HFFc6 (cell line): ENCODE measurements at regions not wholly inside any gene's neighbourhood (a gene's known extent, or its start where the extent isn't known, plus 50 kb on each side); places are given as distances from the start of the nearest gene placed in this dataset.

Experiments used
- DNase-seq: peaks from one replicate; pipeline ENCODE4 v3.0.0-alpha.2; 2018
- H3K27ac Mint-ChIP-seq: 2 replicates; pipeline ENCODE4 v1.8.0; 2020; ENCODE audit warnings: mild to moderate bottlenecking, mixed read lengths
- H3K27me3 Mint-ChIP-seq: 2 replicates; pipeline ENCODE4 v1.8.0; 2021; ENCODE audit warnings: mild to moderate bottlenecking, moderate library complexity, mixed read lengths; ENCODE audit not compliant: insufficient read depth
- H3K36me3 Mint-ChIP-seq: 2 replicates; pipeline ENCODE4 v1.8.0; 2021; ENCODE audit warnings: low read depth, mixed read lengths
- H3K4me1 Mint-ChIP-seq: 2 replicates; pipeline ENCODE4 v1.8.0; 2020; ENCODE audit warnings: low read depth, mixed read lengths
- H3K4me3 Mint-ChIP-seq: 2 replicates; pipeline ENCODE4 v1.8.0; 2020; ENCODE audit warnings: mild to moderate bottlenecking, moderate library complexity, mixed read lengths
- H3K9me3 Mint-ChIP-seq: 2 replicates; pipeline ENCODE4 v1.8.0; 2020; ENCODE audit warnings: mild to moderate bottlenecking, mixed read lengths
- TF ChIP-seq, protein P1 (sequence below): fragments of 200-600 bp; sonication (generic); IDR thresholded peaks from 2 replicates; pipeline ENCODE4 v1.5.0; 2021; ENCODE audit warnings: antibody characterized with exemption, mild to moderate bottlenecking

DNA sequence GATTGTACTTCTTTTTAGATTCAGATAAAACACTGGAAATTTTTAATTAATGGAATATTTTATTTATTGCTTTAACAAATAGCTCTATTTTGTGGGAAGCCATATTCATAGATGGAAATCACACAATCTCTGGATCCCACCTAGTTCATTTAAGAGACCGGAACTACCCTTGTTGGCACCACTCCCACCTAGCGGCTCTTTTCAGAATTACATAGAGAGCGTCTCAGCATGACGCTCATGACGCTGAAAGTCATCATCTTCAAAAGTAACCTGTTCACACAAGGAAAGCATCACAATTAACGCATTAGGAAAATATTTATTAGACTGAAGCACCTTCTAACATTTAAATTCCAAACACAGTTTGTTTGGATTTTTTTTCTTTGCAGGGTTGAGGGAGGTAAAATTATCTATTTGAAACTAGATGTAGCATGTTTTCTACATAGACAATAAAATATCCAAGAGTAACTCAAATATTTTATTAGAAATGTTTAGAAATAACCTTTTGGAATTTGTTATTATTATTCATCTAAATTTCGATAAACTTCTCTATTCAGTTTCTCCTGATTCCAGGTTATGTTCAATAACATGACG, 214.9 kb upstream of the ARRDC4 start:
- H3K27ac Mint-ChIP-seq, result no peak overlapping the region

DNA sequence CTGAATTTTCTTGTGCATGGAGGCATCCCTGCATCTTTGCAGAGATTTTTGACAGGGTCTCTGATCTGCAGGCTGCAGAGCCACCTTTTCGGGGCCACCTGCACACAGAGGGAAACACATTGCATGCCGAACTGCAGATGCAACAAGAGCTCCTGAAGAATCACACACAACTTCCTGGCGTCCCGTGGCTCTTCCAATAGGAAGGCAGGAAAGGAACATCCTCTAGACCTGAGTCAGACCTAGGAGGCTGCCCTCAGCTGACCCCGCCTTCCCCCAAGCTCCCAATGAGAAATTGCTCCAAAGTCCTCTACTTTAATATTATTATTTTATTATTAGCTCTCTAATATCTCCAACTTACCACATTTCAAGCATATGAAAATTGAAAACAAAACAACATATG, 213.2 kb upstream of the ARRDC4 start:
- Mint-ChIP-seq H3K4me3 (no peak overlapping the region), H3K27ac (no peak overlapping the region), H3K36me3 (no peaks in the 10 kb centered on the region), H3K27me3 (peaks cover 4% of the 10 kb centered on the region; the same call in 1 of the 2 replicates), H3K4me1 (no peaks in the 10 kb centered on the region), H3K9me3 (peaks cover 8% of the 10 kb centered on the region; the same call in 1 of the 2 replicates)
- no peak for DNase-seq
- TF ChIP-seq, protein P1, sequence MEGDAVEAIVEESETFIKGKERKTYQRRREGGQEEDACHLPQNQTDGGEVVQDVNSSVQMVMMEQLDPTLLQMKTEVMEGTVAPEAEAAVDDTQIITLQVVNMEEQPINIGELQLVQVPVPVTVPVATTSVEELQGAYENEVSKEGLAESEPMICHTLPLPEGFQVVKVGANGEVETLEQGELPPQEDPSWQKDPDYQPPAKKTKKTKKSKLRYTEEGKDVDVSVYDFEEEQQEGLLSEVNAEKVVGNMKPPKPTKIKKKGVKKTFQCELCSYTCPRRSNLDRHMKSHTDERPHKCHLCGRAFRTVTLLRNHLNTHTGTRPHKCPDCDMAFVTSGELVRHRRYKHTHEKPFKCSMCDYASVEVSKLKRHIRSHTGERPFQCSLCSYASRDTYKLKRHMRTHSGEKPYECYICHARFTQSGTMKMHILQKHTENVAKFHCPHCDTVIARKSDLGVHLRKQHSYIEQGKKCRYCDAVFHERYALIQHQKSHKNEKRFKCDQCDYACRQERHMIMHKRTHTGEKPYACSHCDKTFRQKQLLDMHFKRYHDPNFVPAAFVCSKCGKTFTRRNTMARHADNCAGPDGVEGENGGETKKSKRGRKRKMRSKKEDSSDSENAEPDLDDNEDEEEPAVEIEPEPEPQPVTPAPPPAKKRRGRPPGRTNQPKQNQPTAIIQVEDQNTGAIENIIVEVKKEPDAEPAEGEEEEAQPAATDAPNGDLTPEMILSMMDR, result no peak

More for the DNA sequence above, 214.9 kb upstream of the ARRDC4 start:
- no peaks in the 10 kb centered on the region for H3K36me3 Mint-ChIP-seq
- peaks cover 2% of the 10 kb centered on the region; the same call in 1 of the 2 replicates for H3K27me3 Mint-ChIP-seq
- no peaks in the 10 kb centered on the region for H3K4me1 Mint-ChIP-seq
- H3K9me3 Mint-ChIP-seq, result peaks cover 13% of the 10 kb centered on the region
- DNase-seq, result no peak
- no peak overlapping the region for H3K4me3 Mint-ChIP-seq
- TF ChIP-seq, protein P1, result peak; percentile 70

- Mint-ChIP-seq H3K27ac (no peak overlapping the region), H3K4me1 (no peaks in the 10 kb centered on the region), H3K27me3 (peaks cover 4% of the 10 kb centered on the region; the same call in 1 of the 2 replicates), H3K4me3 (no peak overlapping the region), H3K36me3 (no peaks in the 10 kb centered on the region), H3K9me3 (no peaks in the 10 kb centered on the region)
- DNase-seq, result no peak
- TF ChIP-seq, protein P1, result no peak
These were observed 211.9 kb upstream of the ARRDC4 start for GRCh38 chr15:97748576-97748975.

DNA sequence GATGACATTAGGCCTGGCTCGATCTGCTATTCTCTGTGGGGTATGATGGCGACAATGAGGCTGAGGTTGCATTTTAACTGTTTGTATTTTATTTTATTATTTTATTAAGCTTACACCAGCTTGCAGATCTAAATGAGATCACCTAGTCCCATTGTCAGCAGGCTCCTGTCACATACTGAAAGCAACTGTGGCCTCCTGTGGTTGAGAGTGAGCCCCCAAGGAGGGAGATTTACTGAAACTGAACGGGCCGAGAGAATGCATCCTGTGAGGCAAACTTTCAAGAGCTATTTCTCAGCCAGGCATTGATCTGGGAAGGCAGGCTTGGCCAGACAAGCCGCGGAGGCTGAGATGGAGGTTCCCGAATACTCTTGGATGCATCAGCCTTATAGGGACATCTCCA, 210.4 kb upstream of the ARRDC4 start:
- TF ChIP-seq, protein P1, result no peak
- H3K4me3 Mint-ChIP-seq, result no peak overlapping the region
- H3K27ac Mint-ChIP-seq, result no peak overlapping the region
- peaks cover 4% of the 10 kb centered on the region; the same call in 1 of the 2 replicates for H3K27me3 Mint-ChIP-seq
- no peaks in the 10 kb centered on the region for H3K9me3 Mint-ChIP-seq
- DNase-seq, result no peak
- H3K4me1 Mint-ChIP-seq, result no peaks in the 10 kb centered on the region
- H3K36me3 Mint-ChIP-seq, result no peaks in the 10 kb centered on the region

DNA sequence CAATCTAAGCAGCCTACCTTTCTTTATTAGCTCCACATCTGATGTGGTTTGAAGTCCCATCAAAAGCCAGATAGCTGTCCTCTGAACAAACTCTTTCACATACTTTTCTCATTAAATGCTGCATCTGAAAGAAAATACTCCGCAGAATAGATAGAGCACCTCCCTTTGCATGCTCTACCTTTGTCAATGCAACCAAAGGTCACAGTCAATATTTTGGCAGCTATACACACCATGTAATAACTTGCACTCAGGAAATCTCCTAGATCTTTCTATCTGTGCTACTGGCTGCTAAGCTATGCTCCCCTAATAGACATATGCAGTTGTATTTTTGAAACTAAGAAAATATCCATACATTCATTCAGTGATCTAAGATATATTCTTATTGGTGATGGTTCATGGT, 204.8 kb upstream of the ARRDC4 start:
- DNase-seq, result no peak
- Mint-ChIP-seq H3K36me3 (no peaks in the 10 kb centered on the region), H3K9me3 (no peaks in the 10 kb centered on the region), H3K4me3 (no peak overlapping the region), H3K27ac (no peak overlapping the region), H3K27me3 (peaks cover 7% of the 10 kb centered on the region), H3K4me1 (peaks cover 6% of the 10 kb centered on the region)
- TF ChIP-seq, protein P1, result no peak

GRCh38 chr15:97759363-97759762, 201.1 kb upstream of the ARRDC4 start:
- peak; percentile 30 for DNase-seq
- Mint-ChIP-seq H3K27me3 (peaks cover 5% of the 10 kb centered on the region), H3K36me3 (no peaks in the 10 kb centered on the region), H3K4me3 (no peak overlapping the region), H3K9me3 (no peaks in the 10 kb centered on the region), H3K27ac (no peak overlapping the region), H3K4me1 (peaks cover 6% of the 10 kb centered on the region)
- TF ChIP-seq, protein P1, result no peak
